Activated gamma-delta T cell (primary cell): ENCODE measurements at regions not wholly inside any gene's neighbourhood (a gene's known extent, or its start where the extent isn't known, plus 50 kb on each side); places are given as distances from the start of the nearest gene placed in this dataset.

Source experiments
- DNase-seq: peaks from one replicate; lab custom pipeline; 2025; lab: John Stamatoyannopoulos, UW

DNA sequence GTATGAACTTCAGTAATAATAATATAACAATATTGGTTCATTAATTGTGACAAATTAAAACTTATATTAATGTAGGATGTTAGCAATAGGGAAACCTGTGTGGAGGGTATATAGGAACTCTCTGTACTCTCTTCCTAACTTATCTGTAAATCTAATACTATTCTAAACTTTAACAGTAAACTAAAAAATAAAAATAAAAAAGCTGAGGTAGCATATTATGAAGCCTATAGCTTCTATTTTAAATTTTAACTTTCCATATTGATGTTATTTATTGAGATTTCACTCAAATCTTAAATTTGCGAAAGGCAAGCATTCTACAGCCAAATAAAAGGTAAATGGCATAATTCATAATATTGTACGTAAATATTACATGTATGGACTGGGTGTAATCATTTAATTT is 326.4 kb downstream of the MEI4 start:
- no peak for DNase-seq

- no peak for DNase-seq
Observed at GRCh38 chr6:77986380-77987034, 333.7 kb downstream of the MEI4 start.

GRCh38 chr6:77987035-77987384 is 334.2 kb downstream of the MEI4 start:
- DNase-seq = no peak

- DNase-seq = no peak
Observed at GRCh38 chr6:78010130-78010529, 357.3 kb downstream of the MEI4 start.

- DNase-seq = no peak
Observed at GRCh38 chr6:78020586-78020985, 367.7 kb downstream of the MEI4 start.

GRCh38 chr6:78025502-78025901 is 372.7 kb downstream of the MEI4 start:
- no peak for DNase-seq

- DNase-seq = no peak
Observed at GRCh38 chr6:78031228-78031627, 378.4 kb downstream of the MEI4 start.

DNA sequence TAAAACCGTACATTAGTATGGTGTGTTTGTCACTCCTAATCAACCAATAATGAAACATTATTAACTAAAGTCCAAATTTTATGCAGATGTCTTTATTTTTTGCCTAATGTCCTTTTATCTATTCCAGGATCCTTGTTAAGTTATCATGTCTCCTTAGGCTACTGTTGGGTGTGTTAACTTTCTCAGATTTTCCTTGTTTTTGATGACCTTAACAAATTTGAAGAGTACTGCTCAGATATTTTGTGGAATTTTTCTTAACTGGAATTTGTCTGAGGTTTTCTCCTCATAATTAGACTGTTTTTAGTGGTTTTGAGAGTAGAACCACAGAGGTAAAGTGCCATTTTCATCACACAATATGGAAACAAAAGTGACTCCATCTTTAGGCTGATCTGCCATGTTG is 406.3 kb downstream of the MEI4 start:
- DNase-seq = no peak

DNA sequence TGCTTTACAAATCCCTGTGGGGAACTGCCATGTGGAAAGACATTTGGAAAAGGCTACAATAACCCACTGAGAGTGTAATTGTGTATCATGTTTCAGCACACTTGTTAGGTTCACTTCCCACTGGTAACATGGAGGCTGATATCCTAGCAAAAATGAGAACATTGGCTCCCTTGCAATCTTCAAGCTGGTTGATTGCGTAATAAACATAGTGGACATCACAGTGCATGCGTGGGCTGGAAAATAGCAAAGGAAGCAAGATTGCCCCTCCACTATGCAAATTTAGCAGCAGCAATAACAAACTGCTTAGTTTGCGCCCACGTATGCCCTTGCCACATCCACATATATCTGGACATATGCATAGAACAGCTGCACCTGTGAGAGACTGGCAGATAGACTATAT is 410.2 kb downstream of the MEI4 start:
- DNase-seq = no peak

DNA sequence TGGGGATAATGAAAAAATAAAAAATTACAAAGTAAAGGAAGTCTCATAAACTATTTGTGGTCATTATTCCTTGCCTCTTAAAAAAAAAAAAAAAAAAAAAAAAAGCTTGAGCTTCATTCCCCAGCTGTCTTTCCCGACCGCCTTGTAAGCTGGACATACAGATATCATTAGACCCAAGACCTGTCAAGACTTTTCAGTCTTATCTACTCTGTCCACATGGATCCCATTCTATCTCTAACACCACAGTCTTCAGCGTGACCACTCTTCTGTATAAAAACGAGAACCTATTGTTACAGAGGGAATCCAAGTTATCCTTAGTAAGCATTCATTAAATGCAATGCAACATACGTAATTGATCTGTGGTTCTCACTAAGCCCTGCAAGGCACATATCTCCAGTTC is 423.5 kb downstream of the MEI4 start:
- no peak for DNase-seq

DNA sequence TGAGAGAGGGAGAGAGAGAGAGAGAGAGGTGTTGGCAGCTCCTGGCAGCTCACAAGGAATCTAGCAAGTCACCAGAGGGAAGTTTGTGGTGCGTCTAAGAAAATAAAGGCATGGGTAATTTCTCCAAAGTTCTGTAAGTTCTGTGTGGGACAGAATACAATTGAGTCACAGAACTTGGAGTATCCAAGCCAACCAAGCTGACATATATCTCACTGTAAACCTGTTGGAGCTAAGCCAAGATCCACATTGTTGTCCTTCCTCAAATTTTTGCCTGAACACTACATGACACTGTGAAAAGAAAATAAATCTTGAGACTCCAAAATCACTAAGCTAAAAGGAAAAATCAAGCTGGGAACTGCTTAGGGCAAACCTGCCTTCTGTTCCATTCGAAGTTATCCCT is 436.7 kb downstream of the MEI4 start:
- DNase-seq = no peak

DNA sequence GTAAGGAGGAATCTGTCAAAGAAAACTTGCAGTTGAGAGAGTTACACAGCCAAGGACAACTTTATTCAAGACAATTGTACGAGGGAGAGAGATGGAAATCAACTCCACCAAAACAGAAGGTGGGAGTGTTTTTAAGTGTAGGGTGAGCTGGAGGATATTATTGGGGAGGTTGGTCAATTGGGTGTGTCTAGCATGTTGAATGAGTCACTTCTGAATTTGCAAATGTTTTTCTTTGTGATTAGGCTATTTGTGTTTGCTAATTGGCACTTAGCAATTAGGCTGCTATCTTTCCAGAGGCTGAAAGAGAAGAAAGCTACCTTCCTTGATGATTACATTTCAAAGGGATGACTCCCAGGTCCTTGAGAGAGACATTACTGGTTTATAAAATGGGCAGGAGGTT is 441.1 kb downstream of the MEI4 start:
- no peak for DNase-seq

DNA sequence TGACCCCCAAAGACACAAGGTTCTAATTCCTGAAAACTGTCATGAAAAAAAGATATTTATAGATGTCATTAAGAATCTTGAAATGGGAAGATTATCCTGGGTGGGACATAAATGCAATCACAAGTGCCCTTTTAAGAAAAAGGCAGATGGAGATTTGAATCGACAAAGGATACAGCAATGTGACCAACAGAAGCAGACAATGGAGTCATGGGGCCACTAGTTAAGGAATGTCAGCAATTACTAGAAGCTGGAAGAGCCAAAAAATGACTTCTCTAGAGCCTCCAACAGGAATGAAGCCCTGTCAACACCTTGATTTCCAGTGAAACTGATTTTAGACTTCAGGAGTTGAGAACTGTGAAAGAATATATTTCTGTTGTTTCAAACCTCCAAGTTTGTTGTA is 448.5 kb downstream of the MEI4 start:
- no peak for DNase-seq

DNA sequence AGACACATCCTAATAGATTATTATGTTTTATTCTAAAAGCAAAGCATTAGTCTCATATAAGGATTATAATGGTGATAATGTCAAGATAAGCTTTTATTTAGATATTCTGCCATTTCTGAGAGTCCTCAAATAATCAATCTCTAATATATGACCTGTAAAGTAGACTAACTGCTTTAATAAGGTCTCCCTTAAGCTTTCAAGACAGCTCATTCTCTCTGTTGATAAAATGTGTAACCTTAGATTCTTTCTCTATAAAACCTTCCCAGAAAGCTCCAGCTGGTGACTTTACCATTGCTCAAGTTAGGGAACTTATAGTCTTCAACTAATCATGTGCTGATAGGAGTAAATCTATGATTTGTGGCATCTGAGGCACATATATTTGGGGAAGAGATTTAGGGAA is 457.8 kb downstream of the MEI4 start:
- no peak for DNase-seq

DNA sequence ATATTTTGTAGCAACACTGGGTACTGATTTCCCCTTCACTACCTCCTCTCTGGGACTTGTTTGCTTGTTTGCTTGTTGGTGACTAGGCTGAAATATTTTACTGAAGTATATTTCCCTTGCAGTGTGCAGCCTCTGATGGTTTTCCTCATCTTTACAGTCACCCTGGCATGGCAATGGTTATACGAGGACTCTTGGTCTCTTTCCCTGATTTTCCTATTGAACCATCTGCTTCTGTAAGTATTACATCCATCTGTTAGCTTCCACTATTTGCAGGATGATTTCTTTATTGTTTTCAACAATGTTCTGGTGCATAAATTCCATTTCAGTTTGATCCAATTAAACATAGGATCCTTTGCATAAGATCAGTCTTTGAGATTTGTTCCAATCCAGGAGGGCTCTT is 465.1 kb downstream of the MEI4 start:
- no peak for DNase-seq

GRCh38 chr6:78131521-78131920 is 478.7 kb downstream of the MEI4 start:
- DNase-seq = no peak

- no peak for DNase-seq
Observed at GRCh38 chr6:78132671-78133410, 480.0 kb downstream of the MEI4 start.

DNA sequence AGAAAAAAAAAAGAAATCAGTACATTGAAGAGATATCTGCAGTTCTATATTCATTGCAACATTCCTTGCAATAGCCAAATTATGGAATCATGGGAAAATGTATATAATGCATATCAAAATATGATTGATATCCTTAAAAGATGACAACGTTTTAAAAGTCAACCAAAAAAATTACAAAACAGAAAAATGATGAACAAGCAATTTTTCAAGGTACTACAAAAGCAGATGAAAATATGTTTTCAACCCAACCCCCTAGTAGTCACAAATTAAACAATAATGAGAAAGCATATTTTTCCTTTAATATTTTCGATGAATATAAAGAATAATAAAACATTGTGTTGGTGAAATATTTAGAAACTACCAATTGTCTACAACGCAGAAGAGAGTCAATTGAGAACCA is 497.6 kb downstream of the MEI4 start:
- no peak for DNase-seq

- DNase-seq = no peak
Observed at GRCh38 chr6:78153976-78154375, 501.1 kb downstream of the MEI4 start.

GRCh38 chr6:78157606-78158005 is 504.8 kb downstream of the MEI4 start:
- DNase-seq = no peak

- no peak for DNase-seq
Observed at GRCh38 chr6:78188891-78189290, 536.1 kb downstream of the MEI4 start.

- no peak for DNase-seq
Observed at GRCh38 chr6:78192057-78192456, 539.2 kb downstream of the MEI4 start.

GRCh38 chr6:78199044-78199443 is 546.2 kb downstream of the MEI4 start:
- DNase-seq = no peak

DNA sequence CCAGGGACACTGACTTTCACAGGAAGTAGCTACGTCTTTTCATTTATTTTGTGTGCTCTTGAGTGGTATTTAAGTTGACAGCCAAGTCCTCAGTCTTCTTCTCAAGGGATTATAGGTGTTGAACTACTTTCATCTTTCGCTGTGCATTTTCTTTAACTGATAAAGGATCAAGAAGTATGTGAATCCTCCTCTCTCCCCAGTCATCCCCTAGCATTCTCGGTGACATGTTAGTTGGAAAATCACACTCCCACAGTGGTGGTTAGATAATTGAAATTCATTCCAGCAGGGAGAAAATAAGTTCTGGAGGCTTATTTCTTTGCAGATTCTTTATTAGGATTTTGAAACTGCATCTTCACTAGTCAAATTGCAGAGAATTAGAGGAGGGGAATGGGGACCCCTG is 569.4 kb downstream of the MEI4 start:
- DNase-seq = no peak
